ENCODE measurements at regions not wholly inside any gene's neighbourhood (a gene's known extent, or its start where the extent isn't known, plus 50 kb on each side); places are given as distances from the start of the nearest gene placed in this dataset.

DNA sequence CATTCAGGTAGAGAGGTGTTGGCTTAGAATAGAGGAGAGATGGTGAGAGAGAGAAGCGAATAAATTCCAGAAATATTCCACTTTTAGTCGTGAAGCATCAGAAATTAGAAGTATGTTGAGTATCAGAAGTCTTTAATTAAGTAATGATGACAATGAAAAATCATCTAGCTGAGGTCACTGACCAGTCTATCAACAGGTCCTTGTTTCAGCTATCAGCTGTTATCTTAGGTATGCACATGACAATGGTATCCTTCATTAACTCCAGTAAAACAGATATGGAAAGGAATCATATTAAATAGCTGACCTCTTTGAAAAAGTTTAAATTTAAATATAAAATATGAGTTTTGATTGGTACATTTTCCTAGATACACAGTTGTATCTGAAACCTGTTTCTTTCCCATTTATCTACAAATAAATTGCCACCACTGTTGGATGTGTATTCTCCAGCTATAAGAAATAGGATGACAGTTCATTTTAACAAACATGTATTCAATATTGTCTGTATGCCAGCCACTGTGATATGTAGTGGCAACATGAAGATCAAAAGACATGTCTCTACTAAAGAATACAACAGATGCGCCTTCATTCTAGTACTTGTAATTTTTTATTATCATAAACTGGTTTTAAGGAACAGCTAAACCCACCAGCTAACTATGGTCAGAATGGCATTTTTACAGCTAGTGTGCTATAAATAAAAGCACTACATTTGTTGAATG is 424.2 kb upstream of the DCN start:
- no peak overlapping the region for H3K27ac ChIP-seq
- H3K27me3 ChIP-seq (ENCODE audit: low read depth): no peaks in the 10 kb centered on the region
- H3K4me3 ChIP-seq: no peak overlapping the region
- DNase-seq (no peak), ATAC-seq (no peak)
- H3K4me1 ChIP-seq: no peaks in the 10 kb centered on the region
- TF ChIP-seq, protein P1, sequence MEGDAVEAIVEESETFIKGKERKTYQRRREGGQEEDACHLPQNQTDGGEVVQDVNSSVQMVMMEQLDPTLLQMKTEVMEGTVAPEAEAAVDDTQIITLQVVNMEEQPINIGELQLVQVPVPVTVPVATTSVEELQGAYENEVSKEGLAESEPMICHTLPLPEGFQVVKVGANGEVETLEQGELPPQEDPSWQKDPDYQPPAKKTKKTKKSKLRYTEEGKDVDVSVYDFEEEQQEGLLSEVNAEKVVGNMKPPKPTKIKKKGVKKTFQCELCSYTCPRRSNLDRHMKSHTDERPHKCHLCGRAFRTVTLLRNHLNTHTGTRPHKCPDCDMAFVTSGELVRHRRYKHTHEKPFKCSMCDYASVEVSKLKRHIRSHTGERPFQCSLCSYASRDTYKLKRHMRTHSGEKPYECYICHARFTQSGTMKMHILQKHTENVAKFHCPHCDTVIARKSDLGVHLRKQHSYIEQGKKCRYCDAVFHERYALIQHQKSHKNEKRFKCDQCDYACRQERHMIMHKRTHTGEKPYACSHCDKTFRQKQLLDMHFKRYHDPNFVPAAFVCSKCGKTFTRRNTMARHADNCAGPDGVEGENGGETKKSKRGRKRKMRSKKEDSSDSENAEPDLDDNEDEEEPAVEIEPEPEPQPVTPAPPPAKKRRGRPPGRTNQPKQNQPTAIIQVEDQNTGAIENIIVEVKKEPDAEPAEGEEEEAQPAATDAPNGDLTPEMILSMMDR (IDR thresholded peaks at IDR 0.05): no peak
- H3K36me3 ChIP-seq: no peaks in the 10 kb centered on the region
- H3K9me3 ChIP-seq: no peaks in the 10 kb centered on the region
- intact Hi-C loops (cut with DNase I): no loop called here

DNA sequence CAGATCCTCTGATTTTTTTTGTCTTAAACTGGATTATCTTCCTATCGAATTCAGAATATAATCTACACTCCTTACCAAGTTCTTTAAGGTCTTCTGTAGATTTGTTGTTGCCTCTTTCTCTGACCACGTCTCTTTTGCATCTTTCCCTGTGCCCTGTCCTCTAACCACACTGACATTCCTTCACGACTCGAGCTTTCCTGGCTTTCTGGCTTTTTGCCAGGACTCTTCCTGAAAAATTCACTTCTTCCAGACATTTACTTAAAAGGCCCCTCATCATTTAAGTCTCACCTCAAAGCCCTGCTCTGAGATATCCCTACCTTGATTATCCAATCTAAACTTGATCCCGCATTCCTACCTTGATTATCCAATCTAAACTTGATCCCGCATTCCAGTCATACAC is 422.3 kb upstream of the DCN start:
- no peak for ATAC-seq
- no peaks in the 10 kb centered on the region for H3K4me1 ChIP-seq
- H3K27ac ChIP-seq: no peak overlapping the region
- no peak for DNase-seq
- no peak overlapping the region for H3K4me3 ChIP-seq
- H3K9me3 ChIP-seq: no peaks in the 10 kb centered on the region
- TF ChIP-seq, protein P1 (IDR thresholded peaks at IDR 0.05): no peak
- H3K36me3 ChIP-seq: no peaks in the 10 kb centered on the region
- H3K27me3 ChIP-seq (ENCODE audit: low read depth): no peaks in the 10 kb centered on the region
- intact Hi-C loops (cut with DNase I): no loop called here

- Histone ChIP-seq H3K4me3 (no peak overlapping the region), H3K4me1 (no peaks in the 10 kb centered on the region), H3K27ac (no peak overlapping the region), H3K36me3 (no peaks in the 10 kb centered on the region), H3K9me3 (no peaks in the 10 kb centered on the region), H3K27me3 (ENCODE audit: low read depth) (no peaks in the 10 kb centered on the region)
- intact Hi-C loops (cut with DNase I): no loop called here
- DNase-seq (no peak), ATAC-seq (peak; percentile 61 to 90)
- TF ChIP-seq, protein P1 (IDR thresholded peaks at IDR 0.05): no peak
Measured at GRCh38 chr12:91603060-91603459, 420.4 kb upstream of the DCN start.

GRCh38 chr12:91601054-91601453 is 418.4 kb upstream of the DCN start:
- DNase-seq (no peak), ATAC-seq (no peak)
- Histone ChIP-seq H3K27me3 (ENCODE audit: low read depth) (no peaks in the 10 kb centered on the region), H3K27ac (no peak overlapping the region), H3K4me1 (no peaks in the 10 kb centered on the region), H3K9me3 (no peaks in the 10 kb centered on the region), H3K36me3 (no peaks in the 10 kb centered on the region), H3K4me3 (no peak overlapping the region)
- TF ChIP-seq, protein P1 (IDR thresholded peaks at IDR 0.05): no peak
- intact Hi-C loops (cut with DNase I): no loop called here

DNA sequence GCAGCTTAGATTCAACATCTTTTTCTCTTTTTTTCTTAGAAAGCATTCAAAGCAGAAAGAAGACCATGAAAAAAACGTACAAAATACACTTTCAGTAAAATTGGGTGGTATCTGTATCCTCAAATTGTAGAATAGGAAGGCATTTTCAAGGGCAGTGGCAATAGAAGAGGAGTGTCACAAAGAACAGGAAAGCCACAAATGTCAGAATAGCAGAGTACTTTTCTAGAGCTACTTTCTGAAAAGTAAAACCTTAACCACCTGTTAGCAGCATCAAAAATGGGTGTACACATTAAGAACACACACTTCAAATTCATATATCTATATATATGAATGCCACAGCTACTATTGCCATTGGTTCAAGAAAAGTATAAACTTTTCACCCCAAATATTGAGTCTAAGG is 412.1 kb upstream of the DCN start:
- no peaks in the 10 kb centered on the region for H3K36me3 ChIP-seq
- H3K4me1 ChIP-seq: no peaks in the 10 kb centered on the region
- H3K27me3 ChIP-seq (ENCODE audit: low read depth): no peaks in the 10 kb centered on the region
- intact Hi-C loops (cut with DNase I): no loop called here
- no peaks in the 10 kb centered on the region for H3K9me3 ChIP-seq
- no peak overlapping the region for H3K27ac ChIP-seq
- TF ChIP-seq, protein P1 (IDR thresholded peaks at IDR 0.05): no peak
- DNase-seq (no peak), ATAC-seq (no peak)
- no peak overlapping the region for H3K4me3 ChIP-seq

All from lower lobe of right lung (tissue), 2 donors.